MV-4-11 (cell line): ENCODE measurements at regions not wholly inside any gene's neighbourhood (a gene's known extent, or its start where the extent isn't known, plus 50 kb on each side); places are given as distances from the start of the nearest gene placed in this dataset.
"Not testable (repeated sequence)": the region's sequence is repeated elsewhere in the genome, so short reads cannot be mapped to it uniquely, and the experiment has no call there.

Source experiments
- DNase-seq: peaks from one replicate; lab custom pipeline; 2025; lab: John Stamatoyannopoulos, UW

DNA sequence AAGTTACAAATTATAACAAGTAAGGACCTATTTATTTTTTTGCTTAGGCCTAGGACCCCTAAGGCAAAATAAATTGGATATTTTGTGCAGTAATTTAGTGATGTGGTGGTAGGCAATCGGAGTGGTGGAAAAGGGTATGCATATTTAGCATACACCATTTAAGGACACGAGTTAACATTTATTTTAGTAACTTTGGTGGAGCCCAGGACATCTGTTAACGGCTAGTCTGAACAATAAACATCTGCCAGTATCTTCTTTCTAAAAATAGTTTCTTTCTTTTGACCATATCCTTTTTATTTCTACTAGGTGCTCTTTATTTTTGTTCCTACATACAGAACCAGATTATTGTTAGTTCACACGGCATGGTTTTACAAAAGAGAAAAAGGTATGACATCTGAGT, 326.3 kb downstream of the CHL1 start:
- DNase-seq = peak; percentile 31

DNA sequence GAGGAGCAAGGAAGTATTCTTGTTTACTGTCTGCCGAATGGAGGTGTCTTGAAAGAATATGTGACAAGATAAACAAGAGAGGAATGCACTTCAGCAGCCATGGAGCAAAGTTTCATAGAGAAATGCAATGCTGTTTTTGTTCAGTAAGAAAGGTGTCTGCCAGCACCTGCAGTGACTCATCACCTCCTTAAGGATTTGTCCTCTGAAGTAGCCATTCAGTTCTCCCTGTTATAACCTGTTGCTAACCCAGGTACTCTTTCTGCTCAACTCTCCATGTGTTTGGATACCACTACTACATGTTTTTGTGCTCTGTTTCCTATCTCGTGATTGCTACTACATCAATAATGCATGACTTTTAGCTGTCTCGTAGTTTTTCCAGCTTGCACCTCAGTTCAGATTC, 328.9 kb downstream of the CHL1 start:
- DNase-seq = no peak

DNA sequence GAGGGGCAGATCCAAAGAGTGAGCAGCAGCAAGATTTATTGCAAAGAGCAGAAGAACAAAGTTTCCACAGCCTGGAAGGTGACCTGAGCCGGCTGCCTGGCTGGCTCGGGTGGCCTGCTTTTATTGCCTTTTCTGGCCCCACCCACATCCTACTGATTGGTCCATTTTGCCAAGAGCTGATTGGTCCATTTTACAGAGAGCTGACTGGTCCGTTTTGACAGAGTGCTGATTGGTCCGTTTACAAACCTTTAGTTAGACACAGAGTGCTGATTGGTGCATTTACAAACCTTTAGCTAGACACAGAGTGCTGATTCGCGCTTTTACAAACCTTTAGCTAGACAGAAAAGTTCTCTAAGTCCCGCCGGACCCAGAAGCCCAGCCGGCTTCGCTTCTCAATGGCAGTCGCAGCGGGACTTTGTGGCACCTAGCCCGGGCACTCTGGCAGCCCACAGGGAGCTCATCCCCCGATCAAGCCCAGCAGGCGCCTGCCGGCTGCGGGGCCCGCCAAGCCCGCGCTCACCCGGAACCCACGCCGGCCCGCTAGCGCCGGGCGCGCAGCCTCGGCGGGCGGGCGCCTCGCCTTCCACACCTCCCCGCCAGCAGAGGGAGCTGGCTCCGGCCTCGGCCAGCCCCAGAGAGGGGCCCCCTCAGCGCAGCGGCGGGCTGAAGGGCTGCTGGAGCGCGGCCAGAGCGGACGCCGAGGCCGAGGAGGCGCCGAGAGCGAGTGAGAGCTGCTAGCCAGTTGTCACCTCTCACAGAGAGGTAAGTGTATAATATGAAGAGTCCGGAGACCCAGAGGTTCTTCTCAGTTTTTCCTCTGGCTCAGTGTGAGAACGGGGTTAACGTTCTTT, 339.2 kb downstream of the CHL1 start:
- DNase-seq = no peak

DNA sequence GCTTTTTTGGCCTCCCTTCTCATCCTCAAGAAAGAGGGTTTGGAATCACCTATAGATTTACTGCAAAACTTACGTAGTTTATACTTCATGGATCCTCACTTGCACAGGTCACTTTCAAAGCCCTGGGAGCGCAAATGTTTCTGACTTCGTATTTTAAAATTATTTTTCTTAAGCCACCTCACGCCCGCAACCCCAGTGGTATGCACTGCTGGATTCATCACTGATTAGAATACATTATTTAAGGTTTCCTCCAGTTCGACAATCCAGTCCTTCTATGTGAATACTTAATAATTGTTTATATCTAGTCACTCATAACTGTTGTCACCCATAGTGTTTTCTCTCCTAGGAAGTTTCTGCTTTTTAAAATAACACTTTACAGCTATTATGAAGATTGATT, 339.9 kb downstream of the CHL1 start:
- DNase-seq = no peak

DNA sequence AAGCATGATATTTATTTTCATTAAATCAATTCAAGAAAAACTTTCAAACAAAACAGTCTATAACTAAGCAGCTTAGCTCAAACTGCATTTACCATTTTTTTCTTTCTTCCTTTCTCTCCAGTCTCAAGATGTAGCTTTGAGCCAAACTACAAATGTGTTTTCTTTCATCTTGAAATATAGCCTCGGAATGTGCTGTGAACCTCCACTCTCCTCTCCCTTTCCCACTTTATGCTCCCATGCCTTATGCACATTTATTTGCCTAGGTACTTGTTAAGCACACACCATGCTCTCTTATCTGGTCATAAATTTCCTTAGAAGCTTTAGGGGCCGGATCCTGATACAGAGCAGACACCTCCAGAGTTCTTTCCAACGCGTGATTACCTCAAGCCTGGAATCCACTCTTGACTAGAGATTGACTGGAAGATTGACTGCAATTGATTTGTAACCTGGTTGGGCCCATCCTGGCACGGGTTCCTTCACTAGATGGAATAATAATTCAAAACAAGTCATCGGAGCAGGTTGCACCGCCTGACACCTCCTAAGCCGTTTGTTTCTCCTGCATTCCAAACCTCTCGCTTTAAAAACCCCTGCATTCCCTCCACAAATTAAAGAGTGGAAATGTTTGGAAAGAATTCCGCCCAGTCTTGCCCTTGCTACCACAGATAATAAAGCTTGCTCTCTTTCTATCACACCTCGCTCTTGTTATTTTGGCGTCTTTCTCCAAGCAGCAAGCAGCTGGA, 344.7 kb downstream of the CHL1 start:
- no peak for DNase-seq

DNA sequence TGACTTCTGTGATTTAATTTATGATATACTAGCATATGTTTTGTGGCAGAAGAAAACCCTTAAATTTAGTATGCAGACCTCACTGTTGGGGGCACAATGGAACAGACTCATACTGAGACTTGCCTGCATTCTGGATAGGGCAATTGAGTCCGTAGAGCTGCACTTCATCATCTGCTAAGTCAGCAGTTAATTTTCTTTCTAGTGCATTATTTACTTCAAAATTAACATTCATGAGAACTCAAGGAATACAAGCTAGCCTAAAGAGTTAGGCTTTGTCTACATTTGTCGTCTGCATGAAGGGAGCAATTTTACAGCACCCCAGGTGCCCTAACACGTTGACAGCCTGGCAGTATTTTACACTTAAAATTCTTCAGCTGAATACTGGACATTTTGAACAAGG, 345.5 kb downstream of the CHL1 start:
- no peak for DNase-seq

DNA sequence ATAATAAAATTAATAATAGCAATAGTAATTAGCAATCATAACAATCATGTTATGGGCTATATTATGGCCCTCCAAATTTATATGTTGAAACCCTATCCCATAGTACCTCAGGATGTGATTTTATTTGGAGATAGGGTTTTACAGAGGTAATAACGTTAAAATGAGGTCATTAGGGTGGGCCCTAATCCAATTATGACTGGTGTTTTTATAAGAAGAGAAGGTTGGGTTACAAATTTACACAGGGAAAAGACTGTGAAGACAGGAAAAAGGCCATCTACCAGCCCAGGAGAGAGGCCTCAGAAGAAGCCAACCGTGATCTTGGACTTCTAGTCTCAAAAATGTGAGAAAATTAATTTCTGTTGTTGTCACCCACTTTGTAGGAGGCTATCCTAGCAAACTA, 353.1 kb downstream of the CHL1 start:
- DNase-seq = no peak

DNA sequence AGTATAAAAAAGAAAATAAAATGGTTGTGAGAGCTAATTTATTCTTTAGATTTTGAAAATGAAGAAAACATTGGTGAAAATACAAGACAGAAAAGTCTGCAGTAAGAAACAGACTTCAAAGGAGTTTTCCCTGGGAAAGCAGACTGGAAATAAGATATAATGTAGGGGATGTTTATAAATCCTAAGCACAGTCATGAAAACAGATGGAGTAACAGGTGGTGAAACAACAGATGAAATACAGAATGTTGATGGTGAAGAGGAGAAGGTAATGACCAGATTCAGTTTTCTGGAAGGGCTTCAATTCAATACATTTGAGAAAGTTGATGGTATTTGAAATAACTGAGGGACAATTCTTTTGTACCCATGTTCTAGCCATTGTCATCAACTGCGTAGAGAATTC, 353.9 kb downstream of the CHL1 start:
- DNase-seq = no peak

DNA sequence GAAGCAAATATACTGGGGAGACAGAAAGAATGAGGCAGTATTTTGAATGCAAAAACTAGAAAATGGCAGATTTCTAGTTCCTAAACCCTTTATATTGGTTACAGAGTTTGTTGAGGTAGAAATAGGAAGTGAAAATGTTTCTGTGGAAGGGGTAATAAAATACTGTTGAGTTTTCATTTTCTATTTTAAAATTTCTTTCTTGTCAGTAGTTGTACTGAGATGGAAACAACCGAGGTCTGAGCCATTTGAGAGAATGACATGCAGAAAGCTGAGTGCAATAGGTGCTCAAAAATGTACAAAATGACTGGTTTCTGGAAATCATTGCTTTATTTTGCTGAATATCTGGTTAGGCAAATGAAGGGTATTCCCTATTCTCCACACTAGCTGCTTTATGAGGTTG, 361.4 kb downstream of the CHL1 start:
- DNase-seq = peak; percentile 82

DNA sequence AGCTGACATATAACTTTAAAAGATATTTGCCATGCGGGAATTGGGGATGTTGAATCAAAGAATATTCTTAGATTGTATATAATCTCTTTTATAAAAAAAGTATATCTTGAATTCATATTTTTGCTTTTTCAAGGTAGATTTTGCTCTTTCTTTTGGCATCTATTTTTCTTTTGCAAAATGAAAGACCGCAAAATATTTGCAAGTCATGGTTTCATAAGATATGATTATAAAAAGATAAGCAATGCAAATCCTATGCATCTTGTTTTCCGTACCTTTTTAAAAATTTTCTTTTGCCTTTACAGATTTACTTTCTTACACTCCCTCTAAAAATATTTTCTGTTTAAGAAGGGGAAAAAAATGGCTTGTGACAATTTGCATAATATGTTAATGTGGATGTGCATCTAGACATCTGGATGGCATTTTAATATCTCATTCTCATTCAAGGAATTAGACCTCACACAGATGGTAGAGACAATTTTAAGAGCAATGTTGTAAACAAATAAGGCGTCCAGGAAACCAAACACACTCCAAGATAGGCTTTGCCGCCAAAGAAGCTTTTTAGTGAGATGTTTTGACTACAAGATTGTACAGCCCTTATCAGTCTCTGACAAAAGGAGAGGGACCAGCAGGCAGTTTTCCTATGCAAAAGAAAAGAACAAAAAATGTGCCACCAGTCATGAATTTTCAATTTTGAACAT, 371.1 kb downstream of the CHL1 start:
- DNase-seq = no peak

DNA sequence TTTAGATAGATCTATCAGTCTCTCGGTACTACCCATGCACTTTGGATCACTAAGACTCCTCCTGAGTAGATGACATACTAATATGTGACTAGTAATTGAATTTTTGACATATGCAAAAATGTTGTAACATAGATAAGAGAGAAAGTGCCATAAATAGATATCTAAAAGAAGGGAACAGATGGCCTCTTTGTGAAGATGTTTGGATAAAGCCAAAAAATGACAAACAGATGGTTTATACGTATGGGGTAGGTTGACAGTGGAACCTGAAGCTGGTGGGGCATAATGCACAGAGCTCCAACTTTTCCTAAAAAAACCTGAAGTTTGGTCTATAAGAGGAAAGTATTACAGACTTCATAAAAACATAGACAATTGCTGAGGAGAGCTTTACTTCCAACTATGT, 383.0 kb downstream of the CHL1 start:
- DNase-seq = not testable (repeated sequence)

DNA sequence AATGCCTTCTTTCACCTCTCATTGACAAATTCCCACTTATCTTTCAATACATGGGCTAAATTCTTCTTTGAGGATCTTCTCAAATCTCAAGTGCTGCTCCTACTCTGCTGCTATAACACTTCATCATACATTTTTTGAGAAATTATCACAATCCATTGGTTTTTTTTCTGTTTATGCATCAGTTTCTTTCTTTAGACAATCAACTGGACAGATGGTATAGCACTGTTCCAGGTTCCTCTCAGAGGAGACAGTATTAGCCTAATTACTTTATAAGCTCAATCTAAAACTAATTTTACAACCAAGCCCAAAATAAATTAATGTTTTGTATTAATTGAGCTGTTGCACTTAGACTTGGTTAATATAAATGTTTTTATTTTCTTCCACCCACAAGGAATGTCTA, 392.5 kb downstream of the CHL1 start:
- DNase-seq = not testable (repeated sequence)

DNA sequence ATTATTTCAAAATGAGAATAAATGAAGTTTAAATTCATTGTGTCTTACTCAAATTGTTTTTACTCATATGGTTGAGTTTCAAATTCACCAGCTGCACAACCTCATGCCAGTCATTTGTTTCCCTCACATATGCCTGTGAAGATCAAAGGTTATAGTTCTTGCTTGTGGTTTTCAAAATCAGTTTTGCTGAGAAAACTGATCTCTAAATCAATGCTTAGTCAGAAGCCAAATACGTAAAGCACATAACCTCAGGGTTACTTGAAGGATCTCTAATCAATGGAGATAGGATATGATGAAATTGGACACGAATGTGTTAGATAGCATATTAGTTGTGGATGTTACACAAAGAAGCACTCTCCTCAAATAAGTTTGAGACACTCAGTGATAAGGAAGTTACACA, 400.7 kb downstream of the CHL1 start:
- not testable (repeated sequence) for DNase-seq

DNA sequence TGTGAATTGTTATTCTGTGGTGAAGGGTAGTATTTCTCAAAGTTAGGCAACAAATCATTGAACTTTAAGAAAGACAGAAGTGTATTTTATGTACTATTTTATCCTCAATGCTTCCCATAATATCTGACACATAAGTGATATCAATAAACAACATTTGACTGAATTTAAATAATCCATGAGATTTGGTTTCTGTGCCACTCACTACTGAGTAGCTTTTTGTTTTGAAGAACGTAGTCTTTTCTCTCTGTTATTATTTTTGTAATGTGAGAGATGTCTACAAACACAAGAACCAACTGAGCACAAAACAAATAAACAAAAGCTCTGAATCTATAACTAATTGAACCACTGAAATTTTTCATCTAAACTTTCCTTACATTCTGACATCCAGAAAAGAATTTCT, 401.2 kb downstream of the CHL1 start:
- DNase-seq = not testable (repeated sequence)

DNA sequence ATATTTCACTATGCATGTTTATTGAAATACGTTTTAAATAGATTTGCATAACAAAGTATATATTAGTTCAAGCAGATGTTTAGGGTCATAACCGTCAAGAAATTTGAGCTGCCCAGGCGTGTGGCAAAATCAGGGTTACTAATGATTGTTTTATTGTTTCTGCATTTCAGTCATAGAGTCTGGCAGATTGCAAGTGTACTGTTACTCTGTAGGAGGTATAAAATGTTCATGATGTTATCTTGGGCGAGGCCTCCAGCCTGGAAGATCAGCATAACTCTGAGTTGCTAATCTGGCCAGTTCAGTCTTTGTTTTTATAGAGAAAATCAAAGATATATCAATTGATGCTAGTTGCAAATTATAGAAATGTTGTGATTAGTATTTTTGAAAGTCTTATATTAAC, 410.9 kb downstream of the CHL1 start:
- not testable (repeated sequence) for DNase-seq

DNA sequence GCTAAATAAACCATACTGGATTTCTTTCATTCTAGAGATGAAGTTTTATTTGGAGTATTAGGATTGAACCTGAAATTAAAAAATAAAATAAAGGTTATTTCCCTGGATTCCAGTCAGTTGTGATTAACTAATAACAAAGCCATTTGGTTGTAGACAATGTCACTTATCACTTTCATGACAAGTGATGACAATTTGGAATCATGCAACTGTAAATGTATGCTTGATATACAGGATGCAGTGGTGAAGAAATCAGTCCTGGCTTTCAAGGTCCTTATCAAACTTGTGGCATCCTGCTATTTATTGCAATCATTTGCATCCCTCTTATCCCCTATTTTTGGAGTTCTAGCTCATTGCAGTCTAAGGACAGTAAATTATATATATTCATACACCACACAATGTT, 425.2 kb downstream of the CHL1 start:
- no peak for DNase-seq

DNA sequence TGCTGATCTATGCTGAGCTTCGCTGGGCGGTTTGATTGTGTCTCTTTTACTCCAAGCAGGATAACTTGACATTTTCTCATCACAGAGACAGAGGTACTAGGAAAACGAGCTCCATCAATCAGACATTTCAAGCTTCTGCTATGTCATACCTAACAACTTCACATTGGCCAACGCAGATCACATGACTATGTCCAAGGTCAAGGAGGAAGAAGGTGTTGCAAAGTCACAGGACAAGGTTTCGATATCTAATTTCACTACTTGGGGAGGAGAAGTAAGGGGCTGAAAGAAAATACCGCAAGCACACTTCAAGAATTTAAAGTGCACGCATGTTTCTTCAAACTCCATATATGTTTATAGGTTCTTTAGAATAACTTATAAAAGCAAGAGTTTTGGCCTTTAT, 425.8 kb downstream of the CHL1 start:
- no peak for DNase-seq

DNA sequence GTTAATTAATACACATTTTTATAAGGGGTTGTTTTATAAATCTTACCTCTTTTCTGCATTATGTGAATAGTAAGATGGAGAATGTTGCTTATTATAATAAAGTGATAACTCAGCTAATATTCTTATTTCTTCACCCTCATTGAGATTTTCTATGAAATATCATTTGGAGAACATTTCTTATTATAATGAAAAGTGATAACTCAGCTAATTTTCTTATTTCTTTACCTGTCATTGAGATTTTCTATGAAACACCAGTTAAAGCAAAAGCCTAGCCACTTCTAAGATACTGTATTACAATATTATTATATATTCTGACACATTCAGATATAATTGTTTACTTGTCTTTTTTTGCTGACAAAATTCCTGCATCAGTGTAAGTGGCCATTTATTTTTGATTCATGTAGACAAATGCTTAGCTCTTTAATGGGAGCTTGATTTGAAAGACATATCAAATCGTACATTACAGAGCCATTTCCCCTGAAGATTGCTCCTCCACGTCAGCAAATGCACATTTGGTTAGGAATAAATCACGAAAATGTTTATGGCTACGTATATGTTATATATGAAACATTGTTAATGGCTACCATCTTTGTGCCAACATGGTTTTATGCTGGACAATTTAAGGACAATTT, 427.5 kb downstream of the CHL1 start:
- no peak for DNase-seq

DNA sequence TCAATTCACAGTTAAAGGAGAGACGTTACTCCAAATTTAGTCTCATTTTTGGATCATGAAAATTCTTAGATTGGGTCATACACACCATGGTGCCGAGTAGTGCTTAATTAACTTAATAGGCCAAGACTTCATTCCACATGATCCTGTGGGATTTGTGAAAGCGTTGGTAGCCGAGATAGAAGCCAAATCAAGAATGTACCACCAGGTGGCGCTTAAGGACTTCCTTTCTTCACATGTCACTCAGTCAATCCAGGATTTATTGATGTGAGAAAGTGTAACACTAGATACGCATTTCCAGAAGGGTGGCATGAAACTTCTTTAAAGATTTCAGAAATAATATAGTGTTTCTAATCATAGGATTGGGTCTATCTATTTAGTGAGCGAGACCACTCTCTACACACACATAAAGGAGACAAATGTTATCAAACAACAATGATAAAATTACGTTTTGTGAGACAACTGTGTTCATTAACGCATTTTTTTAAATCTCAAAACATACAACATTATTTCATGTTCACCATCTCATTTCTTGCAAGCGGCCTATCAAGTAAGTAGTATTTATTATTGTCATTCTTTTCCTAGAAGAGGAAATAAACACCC, 436.1 kb downstream of the CHL1 start:
- DNase-seq = peak; percentile 48

DNA sequence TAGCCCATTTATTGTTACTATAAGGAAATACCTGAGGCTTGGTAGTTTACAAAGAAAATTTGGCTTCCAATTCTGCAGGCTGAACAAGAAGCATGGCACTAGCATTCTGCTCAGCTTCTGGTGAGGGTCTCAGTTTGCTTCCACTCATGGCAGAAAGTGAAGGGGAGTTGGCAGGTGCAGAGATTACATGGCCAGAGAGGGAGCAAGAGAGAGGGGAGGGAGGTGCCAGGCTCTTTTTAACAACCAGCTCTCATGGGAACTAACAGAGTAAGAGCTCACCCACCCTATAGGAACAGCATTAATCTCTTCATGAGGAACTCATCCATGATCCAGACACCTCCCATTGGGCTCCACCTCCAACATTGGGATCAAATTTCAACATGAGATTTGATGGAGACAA, 437.9 kb downstream of the CHL1 start:
- no peak for DNase-seq

DNA sequence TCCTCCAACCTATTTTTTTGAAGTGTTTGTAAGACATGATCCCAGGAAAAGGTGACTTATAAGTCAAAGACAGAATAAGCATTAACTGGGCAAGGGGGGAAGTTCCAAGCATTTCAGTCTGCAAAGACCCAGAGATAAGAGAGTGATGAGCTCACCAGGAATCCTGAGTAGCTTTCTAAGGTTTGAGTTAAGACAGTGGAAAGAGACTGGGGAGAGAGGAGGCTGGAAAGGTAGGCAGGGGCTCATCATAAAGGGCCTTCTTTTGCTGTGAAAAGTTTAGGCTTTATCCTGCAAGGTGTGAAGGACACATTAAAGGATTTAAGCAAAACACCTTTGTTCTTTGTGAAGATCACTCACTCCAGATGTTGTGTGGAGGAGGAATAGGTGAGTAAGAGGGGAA, 438.8 kb downstream of the CHL1 start:
- DNase-seq = no peak

DNA sequence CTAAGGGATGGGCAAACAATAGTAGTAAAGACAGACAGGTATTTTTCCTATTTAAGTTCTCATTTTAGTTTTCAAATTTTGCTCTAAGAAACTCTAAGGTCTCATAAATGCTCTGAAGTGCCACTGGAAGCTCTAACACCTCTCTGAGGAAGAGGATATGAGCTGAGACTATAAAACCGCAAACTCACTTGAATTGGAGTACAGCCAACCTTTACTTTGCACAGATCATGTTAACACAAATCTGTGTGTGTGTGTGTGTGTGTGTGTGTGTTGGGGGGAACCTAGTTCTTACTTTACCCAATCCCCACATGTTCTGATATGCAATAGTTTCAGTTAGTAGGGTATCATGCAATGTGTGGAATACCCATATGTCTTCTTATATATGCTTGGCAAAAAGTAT, 446.8 kb downstream of the CHL1 start:
- DNase-seq = no peak
